ENCODE measurements at regions not wholly inside any gene's neighbourhood (a gene's known extent, or its start where the extent isn't known, plus 50 kb on each side); places are given as distances from the start of the nearest gene placed in this dataset.

DNA sequence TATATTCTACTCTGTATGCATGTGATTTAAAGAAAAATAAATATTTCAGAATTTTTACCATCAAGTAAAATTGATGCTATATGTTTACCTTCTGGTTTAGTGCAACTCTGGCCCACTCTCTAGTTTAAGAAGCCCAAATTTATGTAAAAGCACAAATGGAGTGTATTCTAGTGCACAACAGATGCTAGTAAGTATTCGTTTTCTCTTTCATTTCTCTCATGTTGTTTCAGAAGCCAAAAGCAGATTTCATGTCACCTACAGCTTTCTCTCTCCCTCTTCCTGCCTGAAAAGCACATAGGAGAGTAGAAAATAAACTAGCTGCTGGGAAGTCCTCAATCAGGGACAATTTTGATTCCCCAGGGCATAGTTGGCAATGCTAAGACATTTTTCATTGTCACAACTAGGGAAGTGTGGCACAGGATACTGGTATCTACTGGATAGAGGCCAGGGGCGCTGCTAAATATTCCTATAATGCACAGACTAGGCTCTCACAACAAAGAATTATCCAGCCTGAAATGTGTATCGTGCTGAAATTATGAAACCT is 147.4 kb upstream of the ARHGEF26 start:
- peaks cover 4% of the 10 kb centered on the region for H3K4me1 ChIP-seq (ENCODE audit: control insufficient read depth, extremely low read depth, insufficient read depth, low read length)
- intact Hi-C loops (cut with micrococcal nuclease): loop anchor here (5.0 kb wide), 1 partner anchor 931 kb away; no protein-coding TSS in a partner anchor
- no peak for TF ChIP-seq JUN (IDR thresholded peaks at IDR 0.05; ENCODE audit: borderline replicate concordance, insufficient read depth, insufficient read length, low read depth)
- TF ChIP-seq, protein P1, sequence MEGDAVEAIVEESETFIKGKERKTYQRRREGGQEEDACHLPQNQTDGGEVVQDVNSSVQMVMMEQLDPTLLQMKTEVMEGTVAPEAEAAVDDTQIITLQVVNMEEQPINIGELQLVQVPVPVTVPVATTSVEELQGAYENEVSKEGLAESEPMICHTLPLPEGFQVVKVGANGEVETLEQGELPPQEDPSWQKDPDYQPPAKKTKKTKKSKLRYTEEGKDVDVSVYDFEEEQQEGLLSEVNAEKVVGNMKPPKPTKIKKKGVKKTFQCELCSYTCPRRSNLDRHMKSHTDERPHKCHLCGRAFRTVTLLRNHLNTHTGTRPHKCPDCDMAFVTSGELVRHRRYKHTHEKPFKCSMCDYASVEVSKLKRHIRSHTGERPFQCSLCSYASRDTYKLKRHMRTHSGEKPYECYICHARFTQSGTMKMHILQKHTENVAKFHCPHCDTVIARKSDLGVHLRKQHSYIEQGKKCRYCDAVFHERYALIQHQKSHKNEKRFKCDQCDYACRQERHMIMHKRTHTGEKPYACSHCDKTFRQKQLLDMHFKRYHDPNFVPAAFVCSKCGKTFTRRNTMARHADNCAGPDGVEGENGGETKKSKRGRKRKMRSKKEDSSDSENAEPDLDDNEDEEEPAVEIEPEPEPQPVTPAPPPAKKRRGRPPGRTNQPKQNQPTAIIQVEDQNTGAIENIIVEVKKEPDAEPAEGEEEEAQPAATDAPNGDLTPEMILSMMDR (IDR thresholded peaks at IDR 0.05; ENCODE audit: extremely low read depth in 1 of 2, insufficient read depth in 1 of 2, low read depth in 1 of 2, low read length in 2 of 2): no peak
- TF ChIP-seq, protein P2, sequence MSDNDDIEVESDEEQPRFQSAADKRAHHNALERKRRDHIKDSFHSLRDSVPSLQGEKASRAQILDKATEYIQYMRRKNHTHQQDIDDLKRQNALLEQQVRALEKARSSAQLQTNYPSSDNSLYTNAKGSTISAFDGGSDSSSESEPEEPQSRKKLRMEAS (IDR thresholded peaks at IDR 0.05; ENCODE audit: insufficient read depth, insufficient read length): no peak
- no peak for TF ChIP-seq MYC (IDR thresholded peaks at IDR 0.05; ENCODE audit: low read depth, low read length)
- no peaks in the 10 kb centered on the region for H3K79me2 ChIP-seq (ENCODE audit: control insufficient read depth, insufficient read depth, low read length)
- H2AFZ ChIP-seq (ENCODE audit: low read depth, low read length): no peak overlapping the region
- H3K9me3 ChIP-seq (replicated peaks; ENCODE audit: control insufficient read depth, insufficient read depth, low read length): no peaks in the 10 kb centered on the region
- H3K4me2 ChIP-seq (ENCODE audit: insufficient read depth, low read length): no peak overlapping the region
- H3K9me1 ChIP-seq (replicated peaks; ENCODE audit: control insufficient read depth, extremely low read depth, insufficient read depth, low read length): no peaks in the 10 kb centered on the region
- POLR2A ChIA-PET: no interaction called here
- dilution Hi-C loops (cut with MboI; ENCODE audit: extremely low pct_ligation_motif_present, low sequenced_read_pairs): no loop called here
- no TSS peak for BruUV-seq (replicated peaks)
- DNase-seq (ENCODE audit: low read depth, low spot score) (no peak), FAIRE-seq (no peak)
- no peak overlapping the region for H3K9ac ChIP-seq (replicated peaks; ENCODE audit: extremely low read depth, insufficient read depth, low read length)
- H3K4me3 ChIP-seq (replicated peaks in 1 of 3; ENCODE audit: insufficient read depth in 1 of 3, low read depth in 1 of 3, low read length in 3 of 3): no peak overlapping the region
- H3K27ac ChIP-seq (ENCODE audit: insufficient read depth, low read depth, low read length): no peak overlapping the region
- H3K36me3 ChIP-seq (ENCODE audit: control insufficient read depth in 2 of 2, extremely low read depth in 1 of 2, insufficient read depth in 2 of 2, low read length in 2 of 2): no peaks in the 10 kb centered on the region
- no peaks in the 10 kb centered on the region for H3K27me3 ChIP-seq (ENCODE audit: control insufficient read depth in 2 of 2, insufficient read depth in 2 of 2, low read length in 2 of 2)
- H4K20me1 ChIP-seq (replicated peaks; ENCODE audit: control insufficient read depth, extremely low read depth, insufficient read depth, low read length): no peaks in the 10 kb centered on the region
- CTCF ChIA-PET: interaction anchor here (1.0 to 1.1 kb wide), 2 partner anchors 44 to 279 kb away, joined by 3 read pairs; no protein-coding TSS in a partner anchor

DNA sequence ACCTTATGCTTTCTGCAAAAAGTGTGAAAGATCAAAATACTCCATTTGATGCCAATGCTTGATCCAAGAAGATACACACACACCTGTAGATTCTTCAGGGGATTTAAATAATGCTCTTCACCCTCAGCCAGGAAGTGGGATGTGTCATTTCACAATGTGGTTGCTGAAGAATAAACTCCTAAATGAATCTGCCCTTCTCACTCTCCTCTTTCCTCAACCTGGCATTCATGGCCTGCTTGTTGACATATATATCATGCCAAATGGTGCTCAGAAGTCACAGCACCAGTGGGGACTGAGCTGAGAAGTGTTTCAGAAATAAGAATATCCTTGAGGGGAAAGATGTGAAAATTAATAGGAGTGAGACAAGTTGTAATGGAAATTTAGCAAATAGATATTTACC is 146.6 kb upstream of the ARHGEF26 start:
- dilution Hi-C loops (cut with MboI; ENCODE audit: extremely low pct_ligation_motif_present, low sequenced_read_pairs) (no loop called here), intact Hi-C loops (cut with micrococcal nuclease) (loop anchor here (5.0 kb wide), 1 partner anchor 932 kb away; no protein-coding TSS in a partner anchor)
- no peak overlapping the region for H3K27ac ChIP-seq (ENCODE audit: insufficient read depth, low read depth, low read length)
- BruUV-seq (replicated peaks): no TSS peak
- H3K4me3 ChIP-seq (replicated peaks in 1 of 3; ENCODE audit: insufficient read depth in 1 of 3, low read depth in 1 of 3, low read length in 3 of 3): no peak overlapping the region
- no peaks in the 10 kb centered on the region for H3K27me3 ChIP-seq (ENCODE audit: control insufficient read depth in 2 of 2, insufficient read depth in 2 of 2, low read length in 2 of 2)
- ChIA-PET POLR2A (no interaction called here), CTCF (interaction anchor here (1.1 kb wide), 1 partner anchor 43 kb away, joined by 3 read pairs; no protein-coding TSS in a partner anchor)
- FAIRE-seq: no peak
- H3K9ac ChIP-seq (replicated peaks; ENCODE audit: extremely low read depth, insufficient read depth, low read length): no peak overlapping the region
- H3K9me1 ChIP-seq (replicated peaks; ENCODE audit: control insufficient read depth, extremely low read depth, insufficient read depth, low read length): no peaks in the 10 kb centered on the region
- no peak overlapping the region for H2AFZ ChIP-seq (ENCODE audit: low read depth, low read length)
- no peak overlapping the region for H3K4me2 ChIP-seq (ENCODE audit: insufficient read depth, low read length)
- no peaks in the 10 kb centered on the region for H3K79me2 ChIP-seq (ENCODE audit: control insufficient read depth, insufficient read depth, low read length)
- peaks cover 4% of the 10 kb centered on the region for H3K4me1 ChIP-seq (ENCODE audit: control insufficient read depth, extremely low read depth, insufficient read depth, low read length)
- H3K9me3 ChIP-seq (replicated peaks; ENCODE audit: control insufficient read depth, insufficient read depth, low read length): no peaks in the 10 kb centered on the region
- TF ChIP-seq POLR2AphosphoS5 (IDR thresholded peaks at IDR 0.05; ENCODE audit: insufficient read depth, low read depth, low read length): no peak
- TF ChIP-seq POLR2A (IDR thresholded peaks at IDR 0.05; ENCODE audit: low read depth, low read length): no peak
- no peak for TF ChIP-seq JUN (IDR thresholded peaks at IDR 0.05; ENCODE audit: borderline replicate concordance, insufficient read depth, insufficient read length, low read depth)
- no peak for TF ChIP-seq MYC (IDR thresholded peaks at IDR 0.05; ENCODE audit: low read depth, low read length)
- TF ChIP-seq, protein P1 (IDR thresholded peaks at IDR 0.05; ENCODE audit: extremely low read depth in 1 of 2, insufficient read depth in 1 of 2, low read depth in 1 of 2, low read length in 2 of 2): no peak
- TF ChIP-seq EZH2 (IDR thresholded peaks at IDR 0.05; ENCODE audit: borderline replicate concordance, low read depth, low read length, severe bottlenecking): no peak
- TF ChIP-seq FOS (IDR thresholded peaks at IDR 0.05; ENCODE audit: borderline replicate concordance, insufficient read depth, low read length): no peak
- TF ChIP-seq GATA2 (IDR thresholded peaks at IDR 0.05; ENCODE audit: insufficient read depth, insufficient read length, low read depth, low read length): no peak
- TF ChIP-seq, protein P2 (IDR thresholded peaks at IDR 0.05; ENCODE audit: insufficient read depth, insufficient read length): no peak
- DNase-seq (ENCODE audit: low read depth, low spot score): no peak
- no peaks in the 10 kb centered on the region for H4K20me1 ChIP-seq (replicated peaks; ENCODE audit: control insufficient read depth, extremely low read depth, insufficient read depth, low read length)
- no peaks in the 10 kb centered on the region for H3K36me3 ChIP-seq (ENCODE audit: control insufficient read depth in 2 of 2, extremely low read depth in 1 of 2, insufficient read depth in 2 of 2, low read length in 2 of 2)
